ENCODE measurements at regions not wholly inside any gene's neighbourhood (a gene's known extent, or its start where the extent isn't known, plus 50 kb on each side); places are given as distances from the start of the nearest gene placed in this dataset.

DNA sequence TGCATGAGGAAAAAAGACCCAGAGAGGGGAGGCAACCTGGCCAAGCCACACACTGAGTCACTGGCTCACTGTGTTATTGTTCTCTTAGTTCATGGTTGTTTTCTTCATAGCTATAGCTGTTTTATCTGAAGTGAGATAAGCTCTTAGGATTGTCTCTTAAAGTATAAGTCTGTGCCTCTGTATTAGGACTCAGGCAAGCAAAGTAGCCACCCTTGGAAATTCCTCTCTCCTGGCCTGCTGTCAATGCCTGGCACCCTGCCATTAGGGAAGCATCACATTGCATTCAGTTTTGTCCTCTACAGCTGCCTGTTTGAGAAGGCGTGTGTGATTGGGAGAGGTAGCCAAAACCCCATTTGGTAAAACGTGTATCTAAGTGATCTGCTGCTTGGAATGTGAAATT is 147.4 kb upstream of the GLRA1 start:
- H3K27me3 Mint-ChIP-seq (ENCODE audit: low read depth), result peaks cover 19% of the 10 kb centered on the region

DNA sequence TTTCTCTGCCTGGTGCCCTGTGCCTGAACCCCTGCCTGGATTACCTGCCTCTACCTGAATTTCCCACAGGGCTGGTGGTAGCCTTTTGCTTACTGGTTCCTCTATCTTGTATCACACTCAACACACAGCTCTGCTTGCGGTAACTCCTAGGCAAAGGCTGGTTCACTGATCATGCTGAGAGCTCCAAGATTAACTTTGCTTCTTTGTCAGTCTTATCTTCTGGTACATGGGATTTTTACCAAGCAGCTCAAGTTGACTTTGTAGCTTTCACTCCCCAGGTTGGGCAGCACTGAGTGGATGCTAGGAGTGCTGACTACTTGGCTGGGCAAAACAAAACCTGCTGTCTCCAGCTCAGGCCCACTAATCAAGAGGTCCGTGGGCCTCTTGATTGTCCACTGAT is 145.9 kb upstream of the GLRA1 start:
- H3K4me3 Mint-ChIP-seq (ENCODE audit: unreplicated experiment), result no peak overlapping the region
- no peak for DNase-seq (ENCODE audit: low spot score)
- H3K27ac Mint-ChIP-seq (ENCODE audit: unreplicated experiment), result no peak overlapping the region
- no peaks in the 10 kb centered on the region for H3K9me3 Mint-ChIP-seq (ENCODE audit: low read depth)
- TF ChIP-seq, protein P1, sequence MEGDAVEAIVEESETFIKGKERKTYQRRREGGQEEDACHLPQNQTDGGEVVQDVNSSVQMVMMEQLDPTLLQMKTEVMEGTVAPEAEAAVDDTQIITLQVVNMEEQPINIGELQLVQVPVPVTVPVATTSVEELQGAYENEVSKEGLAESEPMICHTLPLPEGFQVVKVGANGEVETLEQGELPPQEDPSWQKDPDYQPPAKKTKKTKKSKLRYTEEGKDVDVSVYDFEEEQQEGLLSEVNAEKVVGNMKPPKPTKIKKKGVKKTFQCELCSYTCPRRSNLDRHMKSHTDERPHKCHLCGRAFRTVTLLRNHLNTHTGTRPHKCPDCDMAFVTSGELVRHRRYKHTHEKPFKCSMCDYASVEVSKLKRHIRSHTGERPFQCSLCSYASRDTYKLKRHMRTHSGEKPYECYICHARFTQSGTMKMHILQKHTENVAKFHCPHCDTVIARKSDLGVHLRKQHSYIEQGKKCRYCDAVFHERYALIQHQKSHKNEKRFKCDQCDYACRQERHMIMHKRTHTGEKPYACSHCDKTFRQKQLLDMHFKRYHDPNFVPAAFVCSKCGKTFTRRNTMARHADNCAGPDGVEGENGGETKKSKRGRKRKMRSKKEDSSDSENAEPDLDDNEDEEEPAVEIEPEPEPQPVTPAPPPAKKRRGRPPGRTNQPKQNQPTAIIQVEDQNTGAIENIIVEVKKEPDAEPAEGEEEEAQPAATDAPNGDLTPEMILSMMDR (IDR thresholded peaks at IDR 0.05), result no peak
- peaks cover 34% of the 10 kb centered on the region for H3K27me3 Mint-ChIP-seq (ENCODE audit: low read depth)
- H3K36me3 Mint-ChIP-seq (ENCODE audit: low read depth), result peaks cover 1% of the 10 kb centered on the region
- peaks cover 6% of the 10 kb centered on the region for H3K4me1 Mint-ChIP-seq (ENCODE audit: low read depth)

More for the DNA sequence above, 147.4 kb upstream of the GLRA1 start:
- Mint-ChIP-seq H3K27ac (ENCODE audit: unreplicated experiment) (no peak overlapping the region), H3K4me3 (ENCODE audit: unreplicated experiment) (no peak overlapping the region), H3K4me1 (ENCODE audit: low read depth) (peaks cover 6% of the 10 kb centered on the region), H3K9me3 (ENCODE audit: low read depth) (no peaks in the 10 kb centered on the region), H3K36me3 (ENCODE audit: low read depth) (peaks cover 1% of the 10 kb centered on the region)
- DNase-seq (ENCODE audit: low spot score), result no peak
- TF ChIP-seq, protein P1 (IDR thresholded peaks at IDR 0.05), result no peak

- Mint-ChIP-seq H3K4me1 (ENCODE audit: low read depth) (peaks cover under 1% of the 10 kb centered on the region), H3K27ac (ENCODE audit: unreplicated experiment) (no peak overlapping the region), H3K27me3 (ENCODE audit: low read depth) (peaks cover 18% of the 10 kb centered on the region), H3K9me3 (ENCODE audit: low read depth) (no peaks in the 10 kb centered on the region), H3K36me3 (ENCODE audit: low read depth) (no peaks in the 10 kb centered on the region), H3K4me3 (ENCODE audit: unreplicated experiment) (no peak overlapping the region)
- no peak for DNase-seq (ENCODE audit: low spot score)
- TF ChIP-seq, protein P1 (IDR thresholded peaks at IDR 0.05), result no peak
Measured at GRCh38 chr5:152066784-152067183, 142.1 kb upstream of the GLRA1 start.

DNA sequence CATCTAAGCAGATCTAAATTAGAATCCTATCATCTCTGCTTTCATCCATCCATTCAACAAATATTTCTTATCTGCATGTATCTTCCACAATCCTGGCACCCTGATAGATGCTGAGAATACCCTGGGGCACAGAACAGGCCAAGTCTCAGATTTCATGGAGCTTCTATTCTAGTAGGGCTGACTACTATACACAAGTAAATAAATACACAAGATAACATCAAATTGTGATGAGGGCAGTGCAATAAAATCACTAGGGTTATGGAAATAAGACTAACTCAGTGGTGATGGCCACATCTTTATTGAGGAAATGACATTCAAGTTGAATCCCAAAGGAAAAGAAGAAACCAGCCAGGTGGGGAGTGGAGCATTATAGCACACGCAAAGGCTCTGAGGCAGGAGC is 138.4 kb upstream of the GLRA1 start:
- DNase-seq (ENCODE audit: low spot score), result no peak
- TF ChIP-seq, protein P1 (IDR thresholded peaks at IDR 0.05), result no peak
- H3K9me3 Mint-ChIP-seq (ENCODE audit: low read depth), result no peaks in the 10 kb centered on the region
- H3K4me3 Mint-ChIP-seq (ENCODE audit: unreplicated experiment), result no peak overlapping the region
- no peaks in the 10 kb centered on the region for H3K36me3 Mint-ChIP-seq (ENCODE audit: low read depth)
- H3K4me1 Mint-ChIP-seq (ENCODE audit: low read depth), result no peaks in the 10 kb centered on the region
- H3K27me3 Mint-ChIP-seq (ENCODE audit: low read depth), result peaks cover 22% of the 10 kb centered on the region
- no peak overlapping the region for H3K27ac Mint-ChIP-seq (ENCODE audit: unreplicated experiment)

DNA sequence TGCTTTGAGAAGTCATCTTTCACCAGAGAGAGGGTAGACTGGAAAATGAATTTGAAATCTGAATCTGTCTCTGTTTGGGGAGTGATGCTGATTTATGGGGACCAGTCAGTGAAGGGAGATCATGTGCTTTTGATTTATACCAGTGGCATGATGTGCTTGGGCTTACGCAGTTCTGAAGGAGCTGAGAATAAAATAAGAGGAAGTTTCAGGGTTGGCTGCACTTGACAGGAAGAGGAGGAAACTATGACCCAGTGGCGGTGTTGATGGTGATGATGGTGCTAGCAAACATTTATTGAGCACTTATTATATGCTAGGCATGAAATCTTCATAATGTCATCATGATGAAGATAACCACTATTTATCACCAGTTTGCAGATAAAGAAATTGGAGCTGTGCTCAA is 136.4 kb upstream of the GLRA1 start:
- no peaks in the 10 kb centered on the region for H3K4me1 Mint-ChIP-seq (ENCODE audit: low read depth)
- H3K27ac Mint-ChIP-seq (ENCODE audit: unreplicated experiment), result no peak overlapping the region
- DNase-seq (ENCODE audit: low spot score), result no peak
- H3K27me3 Mint-ChIP-seq (ENCODE audit: low read depth), result peaks cover 19% of the 10 kb centered on the region
- H3K9me3 Mint-ChIP-seq (ENCODE audit: low read depth), result no peaks in the 10 kb centered on the region
- H3K36me3 Mint-ChIP-seq (ENCODE audit: low read depth), result no peaks in the 10 kb centered on the region
- H3K4me3 Mint-ChIP-seq (ENCODE audit: unreplicated experiment), result no peak overlapping the region
- TF ChIP-seq, protein P1 (IDR thresholded peaks at IDR 0.05), result no peak

Data from chondrocyte (in vitro differentiated cells).